LoVo (cell line): ENCODE measurements at regions not wholly inside any gene's neighbourhood (a gene's known extent, or its start where the extent isn't known, plus 50 kb on each side); places are given as distances from the start of the nearest gene placed in this dataset.
"Not testable (repeated sequence)": the region's sequence is repeated elsewhere in the genome, so short reads cannot be mapped to it uniquely, and the experiment has no call there.

ENCODE experiments used
- DNase-seq: peaks from one replicate; pipeline ENCODE4 v3.0.0-alpha.2; 2016; ENCODE audit warnings: low spot score

- no peak for DNase-seq
These were observed 1079.1 kb downstream of the BCL11B start for GRCh38 chr14:98192946-98193345.

- no peak for DNase-seq
These were observed 1077.2 kb downstream of the BCL11B start for GRCh38 chr14:98194821-98195220.

GRCh38 chr14:98195256-98195655 is 1076.7 kb downstream of the BCL11B start:
- DNase-seq = no peak

GRCh38 chr14:98197933-98198332 is 1074.1 kb downstream of the BCL11B start:
- no peak for DNase-seq

GRCh38 chr14:98198385-98198784 is 1073.6 kb downstream of the BCL11B start:
- DNase-seq = no peak

GRCh38 chr14:98200601-98201000 is 1071.4 kb downstream of the BCL11B start:
- no peak for DNase-seq

- no peak for DNase-seq
These were observed 1068.6 kb downstream of the BCL11B start for GRCh38 chr14:98203421-98203820.

GRCh38 chr14:98204139-98204538 is 1067.9 kb downstream of the BCL11B start:
- no peak for DNase-seq

- DNase-seq = no peak
These were observed 1064.6 kb downstream of the BCL11B start for GRCh38 chr14:98207415-98207814.

GRCh38 chr14:98208211-98208611 is 1063.8 kb downstream of the BCL11B start:
- DNase-seq = no peak

- no peak for DNase-seq
These were observed 1063.1 kb downstream of the BCL11B start for GRCh38 chr14:98208943-98209342.

- DNase-seq = no peak
These were observed 1061.8 kb downstream of the BCL11B start for GRCh38 chr14:98210045-98210672.

- no peak for DNase-seq
These were observed 1054.5 kb downstream of the BCL11B start for GRCh38 chr14:98217530-98217929.

GRCh38 chr14:98218218-98218617 is 1053.8 kb downstream of the BCL11B start:
- DNase-seq = no peak

GRCh38 chr14:98219638-98220037 is 1052.4 kb downstream of the BCL11B start:
- DNase-seq = no peak

- no peak for DNase-seq
These were observed 1048.9 kb downstream of the BCL11B start for GRCh38 chr14:98223106-98223505.

GRCh38 chr14:98223710-98224109 is 1048.3 kb downstream of the BCL11B start:
- not testable (repeated sequence) for DNase-seq

GRCh38 chr14:98226411-98226810 is 1045.6 kb downstream of the BCL11B start:
- no peak for DNase-seq

GRCh38 chr14:98227000-98227726 is 1044.8 kb downstream of the BCL11B start:
- DNase-seq = no peak

- DNase-seq = no peak
These were observed 1044.3 kb downstream of the BCL11B start for GRCh38 chr14:98227727-98228111.

GRCh38 chr14:98229656-98230366 is 1042.2 kb downstream of the BCL11B start:
- DNase-seq = no peak

- DNase-seq = no peak
These were observed 1041.6 kb downstream of the BCL11B start for GRCh38 chr14:98230411-98230810.

GRCh38 chr14:98231210-98231609 is 1040.8 kb downstream of the BCL11B start:
- DNase-seq = no peak
